HG02970 (cell line): ENCODE measurements at regions not wholly inside any gene's neighbourhood (a gene's known extent, or its start where the extent isn't known, plus 50 kb on each side); places are given as distances from the start of the nearest gene placed in this dataset.
"Not testable (repeated sequence)": the region's sequence is repeated elsewhere in the genome, so short reads cannot be mapped to it uniquely, and the experiment has no call there.

Experiments
- ATAC-seq: cut with Tn5 transposase; IDR thresholded peaks from one replicate; pipeline ENCODE4 v1.9.1; 2021; ENCODE audit warnings: mild to moderate bottlenecking, moderate library complexity, moderate number of reproducible peaks; ENCODE audit not compliant: unreplicated experiment, low FRiP score

- ATAC-seq, result no peak
These were observed 119.9 kb upstream of the SPIN4 start for GRCh38 chrX:63471004-63471403.

DNA sequence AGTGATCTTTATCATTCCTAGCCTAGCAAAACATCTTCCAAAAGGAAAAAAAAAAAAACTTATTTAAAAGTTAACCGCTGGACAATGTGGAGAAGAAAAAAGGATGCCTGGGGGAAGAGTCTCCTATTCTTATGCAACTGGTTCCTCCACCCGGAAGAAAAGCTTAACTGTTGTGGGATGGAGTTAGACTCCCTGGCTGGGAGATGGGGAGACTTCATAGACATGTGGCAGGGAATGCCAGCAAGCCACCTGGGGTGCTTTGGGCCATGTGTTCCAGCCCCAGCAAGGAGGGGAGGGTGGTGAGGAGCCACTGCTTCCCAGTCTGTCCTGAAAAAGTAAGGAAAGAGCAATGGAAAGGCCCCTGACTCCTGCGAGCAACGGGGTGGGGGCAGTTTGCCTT is 119.4 kb upstream of the SPIN4 start:
- no peak for ATAC-seq

DNA sequence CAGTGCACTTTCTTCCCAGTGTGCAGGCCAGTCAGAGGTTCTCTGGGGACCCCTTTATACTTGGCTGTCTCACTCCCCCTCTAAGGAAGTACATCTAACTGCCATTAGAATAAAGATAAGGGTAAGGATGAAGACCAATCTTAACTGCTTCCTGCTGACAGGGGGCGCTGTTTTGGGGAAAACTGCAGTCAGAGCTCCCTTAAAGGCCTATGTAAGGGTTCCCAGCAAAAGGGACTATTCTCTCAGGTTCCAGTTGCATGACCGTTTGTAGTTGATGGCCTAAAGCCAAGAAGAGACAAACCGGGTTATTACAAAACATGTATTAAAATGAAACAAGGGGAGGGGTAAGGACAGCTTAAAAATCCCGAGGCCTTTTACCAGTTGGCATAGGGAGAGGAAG is 115.6 kb upstream of the SPIN4 start:
- ATAC-seq, result no peak

GRCh38 chrX:63458981-63459380 is 107.8 kb upstream of the SPIN4 start:
- ATAC-seq, result no peak

DNA sequence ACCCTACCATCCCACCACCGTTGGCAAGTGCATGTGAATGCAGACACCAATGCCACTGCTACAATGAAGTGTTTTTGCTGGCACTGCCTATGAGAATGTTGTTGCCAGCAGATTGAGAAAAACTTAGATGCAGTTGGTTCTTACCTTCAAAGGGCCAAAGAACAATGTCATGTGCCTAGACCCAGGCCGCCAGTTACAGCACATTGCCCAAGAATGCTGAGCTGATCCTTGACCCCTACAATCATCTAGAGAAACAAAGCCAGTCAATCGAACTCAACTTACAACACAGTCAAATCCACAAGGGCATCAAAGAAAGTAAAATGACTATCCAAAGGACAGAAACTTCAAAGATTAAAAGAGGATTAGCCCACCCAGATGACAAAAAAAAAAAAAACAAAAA is 102.4 kb upstream of the SPIN4 start:
- no peak for ATAC-seq

GRCh38 chrX:63441717-63442116 is 90.6 kb upstream of the SPIN4 start:
- no peak for ATAC-seq

GRCh38 chrX:63439580-63439979 is 88.4 kb upstream of the SPIN4 start:
- ATAC-seq, result no peak

DNA sequence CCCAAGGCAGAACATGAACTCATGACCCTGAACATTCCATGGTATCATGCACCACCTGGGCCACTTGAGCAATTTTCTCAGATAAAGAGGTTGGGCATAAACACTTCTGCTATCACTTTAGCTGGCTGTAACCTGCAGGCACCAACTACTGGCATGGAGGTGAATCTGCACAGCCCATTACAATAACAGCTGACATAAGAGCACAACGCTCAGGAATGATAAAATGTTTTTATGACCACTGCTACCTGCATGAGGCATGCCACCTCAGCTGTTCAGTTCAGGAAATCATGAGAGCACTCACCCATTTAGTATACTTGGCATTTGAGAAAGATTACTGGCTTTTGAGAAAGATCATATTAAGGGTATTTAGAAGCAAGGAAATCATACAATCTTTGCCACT is 85.7 kb upstream of the SPIN4 start:
- no peak for ATAC-seq

DNA sequence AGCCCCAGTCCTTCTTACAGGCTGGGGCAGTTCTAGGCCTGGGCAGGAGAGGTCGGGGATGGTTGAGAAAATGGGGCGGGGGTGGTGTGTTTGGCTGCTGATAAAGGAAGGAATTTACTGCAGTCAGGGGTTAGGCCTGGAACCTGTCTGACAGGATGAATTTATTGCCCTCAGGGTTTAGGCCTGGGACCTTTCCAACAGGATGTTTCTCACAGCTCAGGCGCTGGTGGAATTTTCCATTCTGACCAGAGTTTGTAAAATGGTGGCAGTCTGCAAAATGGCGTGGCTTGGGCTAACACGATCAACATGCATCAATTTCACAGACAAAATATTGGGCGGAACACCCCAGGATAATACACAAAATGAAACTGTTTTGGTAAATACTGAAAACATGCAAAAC is 83.5 kb upstream of the SPIN4 start:
- ATAC-seq, result no peak

DNA sequence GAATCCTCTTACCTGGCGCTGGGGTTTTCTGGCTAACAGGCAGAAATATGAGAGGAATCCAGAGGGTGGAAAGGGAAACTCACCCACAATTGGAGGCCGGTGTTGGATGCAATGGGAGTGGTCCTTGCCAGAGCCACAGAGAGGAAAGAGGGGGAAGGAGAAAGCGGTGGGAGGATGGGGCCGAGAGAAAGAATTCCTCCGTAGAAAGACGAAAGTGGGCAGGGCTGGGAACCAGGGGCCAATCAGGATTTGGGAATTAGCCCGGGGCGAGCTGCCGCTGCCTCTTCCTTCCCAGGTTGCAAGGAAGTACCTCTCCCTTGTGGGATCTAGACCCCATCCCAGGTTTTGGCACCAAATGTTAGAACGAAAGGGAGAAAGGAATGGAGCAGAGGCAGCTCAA is 83.1 kb upstream of the SPIN4 start:
- no peak for ATAC-seq

GRCh38 chrX:63430026-63430425 is 78.9 kb upstream of the SPIN4 start:
- ATAC-seq, result no peak

- no peak for ATAC-seq
These were observed 77.2 kb upstream of the SPIN4 start for GRCh38 chrX:63428348-63428747.

GRCh38 chrX:63426519-63426918 is 75.4 kb upstream of the SPIN4 start:
- no peak for ATAC-seq

DNA sequence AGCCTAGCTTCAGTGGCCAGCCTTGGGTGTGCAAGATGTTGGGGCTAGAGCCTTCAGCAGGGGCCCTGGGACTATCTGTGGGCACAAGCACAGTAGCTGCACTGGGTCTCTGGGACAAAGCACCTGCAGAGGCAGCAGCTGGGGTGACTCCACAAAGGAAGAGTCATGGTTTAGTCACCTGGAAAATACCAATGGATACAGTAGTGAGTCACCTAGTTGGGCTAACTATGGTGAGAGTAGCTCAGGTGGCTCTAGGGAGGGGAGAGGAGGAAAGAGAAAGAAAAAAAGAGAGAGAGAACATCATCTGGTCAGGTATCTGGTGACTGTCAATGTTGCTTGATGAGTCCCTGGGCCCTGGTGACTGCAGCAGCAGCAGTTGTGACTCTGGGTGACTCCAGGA is 72.9 kb upstream of the SPIN4 start:
- no peak for ATAC-seq

DNA sequence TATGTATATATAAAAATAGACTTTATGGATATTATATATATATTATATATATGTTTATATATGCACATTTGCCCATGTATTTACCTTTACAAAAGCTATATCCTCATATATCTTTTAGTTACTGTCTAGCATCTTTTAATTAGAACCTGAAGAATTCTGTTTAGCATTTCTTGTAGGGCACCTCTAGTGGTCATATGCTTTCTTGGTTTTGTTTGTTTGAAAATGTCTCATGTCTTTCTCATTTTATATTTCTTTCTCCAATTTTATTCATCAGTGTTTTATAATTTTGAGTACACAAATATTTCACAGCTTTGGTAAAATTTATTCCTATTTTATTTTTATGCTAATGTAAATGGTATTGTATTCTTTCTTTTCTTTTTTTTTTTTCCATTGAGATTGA is 70.3 kb upstream of the SPIN4 start:
- no peak for ATAC-seq

GRCh38 chrX:63418211-63418610 is 67.1 kb upstream of the SPIN4 start:
- ATAC-seq, result no peak

GRCh38 chrX:63417649-63418048 is 66.5 kb upstream of the SPIN4 start:
- ATAC-seq, result no peak

DNA sequence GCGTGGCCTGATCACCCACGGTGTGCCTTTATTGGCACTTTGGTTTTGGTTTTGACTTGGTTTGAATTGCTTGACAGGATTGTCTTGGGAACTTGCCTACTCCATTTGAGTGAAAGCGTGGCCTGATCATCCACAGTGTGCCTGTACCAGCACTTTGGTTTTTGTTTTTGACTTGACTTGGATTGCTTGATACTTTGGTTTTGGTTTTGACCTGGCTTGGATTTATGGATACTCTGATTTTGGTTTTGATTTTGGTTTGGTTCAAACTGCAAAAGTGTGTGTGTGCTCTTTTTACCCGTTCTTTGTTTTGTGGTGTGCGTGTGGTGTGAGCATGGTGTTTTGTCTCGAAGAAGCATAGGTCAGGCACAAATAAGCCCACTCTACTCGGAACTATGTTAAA is 58.8 kb upstream of the SPIN4 start:
- not testable (repeated sequence) for ATAC-seq

- ATAC-seq, result no peak
These were observed 56.9 kb upstream of the SPIN4 start for GRCh38 chrX:63408050-63408449.

DNA sequence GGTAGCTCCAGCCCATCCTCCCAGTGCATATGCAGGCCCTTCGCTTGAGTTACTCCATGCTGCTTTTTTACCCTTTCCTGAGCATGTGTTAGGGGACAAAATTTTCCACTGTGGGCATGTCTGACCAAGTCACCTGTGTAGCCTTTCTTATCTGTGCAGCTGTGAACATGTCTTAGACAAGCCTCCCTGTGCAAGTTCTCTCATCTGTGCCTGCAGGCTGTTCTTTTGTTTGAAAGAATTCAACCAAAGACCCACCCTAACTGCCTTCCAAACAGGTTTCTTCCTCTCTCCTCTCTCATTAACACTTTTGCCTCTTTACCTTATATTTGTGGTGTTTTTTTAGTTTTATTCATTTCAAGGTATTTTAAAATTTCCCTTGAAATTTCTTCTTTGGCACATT is 53.2 kb upstream of the SPIN4 start:
- ATAC-seq, result no peak

DNA sequence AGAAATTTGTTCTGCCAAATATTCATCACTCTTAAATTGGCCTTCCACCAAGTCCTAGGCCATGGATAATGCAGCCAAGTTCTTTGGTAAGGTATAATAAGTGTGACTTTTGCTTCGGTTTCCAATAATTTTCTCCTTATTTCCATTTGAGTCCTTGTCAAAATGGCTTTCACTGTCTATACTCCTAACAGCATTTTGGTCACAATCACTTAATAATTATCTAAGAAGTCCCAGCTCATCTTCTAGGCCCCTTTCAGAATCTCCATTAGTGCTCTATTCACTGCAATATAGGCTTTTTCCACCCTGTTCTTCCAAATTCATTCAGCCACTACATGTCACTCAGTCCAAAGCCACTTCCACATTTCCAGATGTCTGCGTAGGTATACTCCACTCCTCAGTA is 51.0 kb upstream of the SPIN4 start:
- no peak for ATAC-seq
